ENCODE measurements at regions not wholly inside any gene's neighbourhood (a gene's known extent, or its start where the extent isn't known, plus 50 kb on each side); places are given as distances from the start of the nearest gene placed in this dataset.

- TF ChIP-seq CTCF (conservative IDR thresholded peaks at IDR 0.05): no peak
- TF ChIP-seq ZFX (IDR thresholded peaks at IDR 0.05): no peak
Measured at GRCh38 chr6:56831334-56831733, 123.6 kb upstream of the BEND6 start.
